H1 (cell line): ENCODE measurements at regions not wholly inside any gene's neighbourhood (a gene's known extent, or its start where the extent isn't known, plus 50 kb on each side); places are given as distances from the start of the nearest gene placed in this dataset.

Source experiments
- CTCF ChIA-PET: fragments of 300-600 bp; sonication (Branson Sonifier 250); formaldehyde crosslinking; loops from one replicate; lab custom pipeline; 2021; ENCODE audit not compliant: partially characterized antibody; lab: Charles Lee
- POLR2A ChIA-PET: fragments of 300-600 bp; sonication (Branson Sonifier 250); formaldehyde crosslinking; loops from one replicate; lab custom pipeline; 2021; ENCODE audit warnings: inconsistent platforms; ENCODE audit not compliant: partially characterized antibody; lab: Charles Lee
- DNase-seq, 2 experiments: peaks; one replicate each; pipeline versions ENCODE4 v3.0.0 to v3.0.0-alpha.2; 2010 to 2022; ENCODE audit warnings: low spot score in 2 of 2, low read depth in 1 of 2, mixed read lengths in 1 of 2
- FAIRE-seq: peaks from 2 replicates; lab custom pipeline; 2011; peaks lifted over from hg19 to GRCh38; lab: Jason Lieb, UNC
- H2AFZ ChIP-seq: 2 replicates; pipeline ENCODE4 v1.8.1; 2012; ENCODE audit warnings: low read length, inconsistent platforms
- H2AK5ac ChIP-seq: 2 replicates; pipeline ENCODE4 v1.6.1; 2013; ENCODE audit warnings: low read depth, low read length
- H2BK120ac ChIP-seq: replicated peaks from 2 replicates; pipeline ENCODE3; 2013; ENCODE audit warnings: low read depth, low read length, inconsistent platforms
- H2BK12ac ChIP-seq: 2 replicates; pipeline ENCODE4 v1.6.1; 2013; ENCODE audit warnings: low read depth, low read length
- H2BK15ac ChIP-seq: 2 replicates; pipeline ENCODE4 v1.6.1; 2013; ENCODE audit warnings: low read length
- H2BK20ac ChIP-seq: 2 replicates; pipeline ENCODE4 v1.6.1; 2013; ENCODE audit warnings: low read length
- H2BK5ac ChIP-seq: 2 replicates; pipeline ENCODE4 v1.6.1; 2013; ENCODE audit warnings: low read depth, low read length
- H3K14ac ChIP-seq: 2 replicates; pipeline ENCODE4 v1.6.1; 2013; ENCODE audit warnings: inconsistent platforms; ENCODE audit not compliant: insufficient read length
- H3K18ac ChIP-seq: 2 replicates; pipeline ENCODE4 v1.6.1; 2013; ENCODE audit warnings: low read length; ENCODE audit errors: extremely low read depth
- H3K23ac ChIP-seq: 2 replicates; pipeline ENCODE4 v1.6.1; 2013; ENCODE audit warnings: inconsistent platforms; ENCODE audit not compliant: insufficient read length
- H3K23me2 ChIP-seq: 2 replicates; pipeline ENCODE4 v1.6.1; 2013; ENCODE audit warnings: low read depth, low read length
- H3K27ac ChIP-seq: 2 replicates; pipeline ENCODE4 v1.6.1; 2011; ENCODE audit warnings: low read depth, low read length, inconsistent platforms
- H3K27me3 ChIP-seq, 4 experiments: replicated peaks in 1 of 4; 1 replicate in 1 of 4; 2 replicates in 3 of 4; pipeline versions ENCODE4 v1.6.1 to v1.8.1; 2011 to 2013; ENCODE audit warnings: low read length in 3 of 4, mild to moderate bottlenecking in 3 of 4, inconsistent platforms in 2 of 4, mixed read lengths in 2 of 4, moderate library complexity in 1 of 4; ENCODE audit not compliant: control insufficient read depth in 3 of 4, insufficient read depth in 3 of 4; ENCODE audit errors: extremely low read depth in 1 of 4
- H3K36me3 ChIP-seq, 4 experiments: 2 replicates each; pipeline versions ENCODE4 v1.6.1 to v1.8.1; 2011 to 2013; ENCODE audit warnings: mild to moderate bottlenecking in 4 of 4, low read length in 3 of 4, moderate library complexity in 2 of 4, control low read depth in 1 of 4, inconsistent platforms in 1 of 4; ENCODE audit not compliant: insufficient read depth in 4 of 4, control insufficient read depth in 2 of 4
- H3K4ac ChIP-seq: replicated peaks from 2 replicates; pipeline ENCODE3; 2013; ENCODE audit warnings: low read length, low read depth, mixed read lengths, inconsistent platforms; ENCODE audit not compliant: insufficient read length
- H3K4me1 ChIP-seq, 4 experiments: replicated peaks in 1 of 4; 1 replicate in 1 of 4; 2 replicates in 3 of 4; pipeline versions ENCODE4 v1.6.1 to v1.8.1; 2011 to 2013; ENCODE audit warnings: low read length in 3 of 4, inconsistent platforms in 2 of 4, mixed read lengths in 1 of 4; ENCODE audit not compliant: insufficient read depth in 4 of 4, control insufficient read depth in 3 of 4
- H3K4me2 ChIP-seq, 2 experiments: 2 replicates each; pipeline versions ENCODE4 v1.6.1 to v1.8.1; 2011 to 2013; ENCODE audit warnings: low read depth in 2 of 2, low read length in 2 of 2, control low read depth in 1 of 2, inconsistent platforms in 1 of 2, mild to moderate bottlenecking in 1 of 2; ENCODE audit not compliant: insufficient read depth in 1 of 2
- H3K4me3 ChIP-seq, 4 experiments: fragments of 200-600, 300-600 bp in 1 of 4; sonication (generic), shearing (Covaris generic), sonication (Bioruptor Twin) in 1 of 4; 2 replicates each; pipeline versions ENCODE4 v1.5.1 to v1.8.1; 2011 to 2016; ENCODE audit warnings: low read length in 4 of 4, low read depth in 3 of 4, control low read depth in 2 of 4, inconsistent platforms in 2 of 4, mild to moderate bottlenecking in 2 of 4, mixed read lengths in 1 of 4, moderate library complexity in 1 of 4; ENCODE audit not compliant: insufficient read depth in 2 of 4; ENCODE audit errors: extremely low read depth in 1 of 4
- H3K56ac ChIP-seq: replicated peaks from 2 replicates; pipeline ENCODE3; 2013; ENCODE audit warnings: low read depth, mild to moderate bottlenecking, mixed read lengths, low read length, inconsistent platforms; ENCODE audit not compliant: insufficient read length
- H3K79me1 ChIP-seq: 2 replicates; pipeline ENCODE4 v1.6.1; 2013; ENCODE audit warnings: low read depth, low read length, control low read depth
- H3K79me2 ChIP-seq, 2 experiments: 2 replicates each; pipeline versions ENCODE4 v1.6.1 to v1.8.1; 2012 to 2013; ENCODE audit warnings: low read length in 2 of 2, mild to moderate bottlenecking in 2 of 2, inconsistent platforms in 1 of 2; ENCODE audit not compliant: insufficient read depth in 2 of 2, control insufficient read depth in 1 of 2
- H3K9ac ChIP-seq, 4 experiments: replicated peaks in 1 of 4; 1 replicate in 1 of 4; 2 replicates in 3 of 4; pipeline versions ENCODE4 v1.6.1 to v1.8.1; 2011 to 2013; ENCODE audit warnings: low read depth in 3 of 4, low read length in 3 of 4, control low read depth in 2 of 4, mild to moderate bottlenecking in 2 of 4, moderate library complexity in 2 of 4, inconsistent platforms in 1 of 4; ENCODE audit errors: extremely low read depth in 1 of 4
- H3K9me3 ChIP-seq, 2 experiments: 2 replicates each; pipeline versions ENCODE4 v1.6.1 to v1.8.1; 2012 to 2013; ENCODE audit warnings: mild to moderate bottlenecking in 2 of 2, moderate library complexity in 2 of 2, control low read depth in 1 of 2, inconsistent platforms in 1 of 2, low read depth in 1 of 2, low read length in 1 of 2, mixed read lengths in 1 of 2; ENCODE audit not compliant: insufficient read depth in 2 of 2
- H4K20me1 ChIP-seq, 2 experiments: replicated peaks in 1 of 2; 2 replicates each; pipeline versions ENCODE3 to v1.8.1; 2011 to 2013; ENCODE audit warnings: inconsistent platforms in 2 of 2, low read length in 2 of 2, mild to moderate bottlenecking in 1 of 2; ENCODE audit not compliant: insufficient read depth in 2 of 2, control insufficient read depth in 1 of 2
- H4K5ac ChIP-seq: 2 replicates; pipeline ENCODE4 v1.6.1; 2013; ENCODE audit warnings: low read length, low read depth, mixed read lengths, inconsistent platforms; ENCODE audit not compliant: insufficient read length
- H4K8ac ChIP-seq: 2 replicates; pipeline ENCODE4 v1.8.0; 2013; ENCODE audit warnings: mild to moderate bottlenecking, moderate library complexity, low read length, inconsistent platforms; ENCODE audit not compliant: insufficient read depth; ENCODE audit errors: extremely low read depth
- H4K91ac ChIP-seq: replicated peaks from 2 replicates; pipeline ENCODE3; 2013; ENCODE audit warnings: low read length, mixed read lengths, inconsistent platforms; ENCODE audit not compliant: insufficient read length
- BCL11A ChIP-seq, 2 experiments: IDR thresholded peaks; one replicate each; pipeline ENCODE4 v1.6.1; 2011; ENCODE audit warnings: low read depth in 2 of 2, low read length in 2 of 2, mild to moderate bottlenecking in 2 of 2
- CTBP2 ChIP-seq: IDR thresholded peaks from 2 replicates; pipeline ENCODE4 v1.7.0; 2011; ENCODE audit warnings: borderline replicate concordance, mild to moderate bottlenecking, moderate library complexity, mixed read lengths, low read length; ENCODE audit not compliant: insufficient read depth, insufficient read length
- EZH2 ChIP-seq: fragments of 200-600 bp; sonication (generic); IDR thresholded peaks from 2 replicates; pipeline ENCODE4 v1.7.1; 2012; ENCODE audit warnings: low read depth, mild to moderate bottlenecking, moderate library complexity, low read length, inconsistent platforms; ENCODE audit not compliant: severe bottlenecking
- HDAC2 ChIP-seq, 2 experiments: fragments of 300-600 bp in 1 of 2; sonication (generic) in 1 of 2; IDR thresholded peaks; 2 replicates each; pipeline ENCODE4 v1.6.1; 2011 to 2012; ENCODE audit warnings: low read depth in 2 of 2, low read length in 2 of 2, mild to moderate bottlenecking in 2 of 2, moderate library complexity in 2 of 2, borderline replicate concordance in 1 of 2, inconsistent platforms in 1 of 2
- JUND ChIP-seq: IDR thresholded peaks from 2 replicates; pipeline ENCODE4 v1.6.1; 2011; ENCODE audit warnings: mild to moderate bottlenecking, improper control_type of control experiment, low read length
- KDM1A ChIP-seq: fragments of 200-600, 300-600 bp; sonication (generic); IDR thresholded peaks from 2 replicates; pipeline ENCODE4 v1.7.1; 2016; ENCODE audit warnings: mild to moderate bottlenecking, low read length, borderline replicate concordance
- PHF8 ChIP-seq: fragments of 200-600 bp; sonication (generic); conservative IDR thresholded peaks from 2 replicates; pipeline ENCODE4 v1.7.1; 2012; ENCODE audit warnings: low read depth, mild to moderate bottlenecking, inconsistent platforms, low read length, moderate library complexity
- POLR2AphosphoS5 ChIP-seq: IDR thresholded peaks from 2 replicates; pipeline ENCODE4 v1.6.1; 2011; ENCODE audit warnings: low read depth, low read length
- RNF2 ChIP-seq: fragments of 200-900, 300-1000 bp; sonication (generic); IDR thresholded peaks from 2 replicates; pipeline ENCODE4 v1.7.1; 2016; ENCODE audit warnings: borderline replicate concordance, low read depth, mild to moderate bottlenecking, antibody characterized with exemption, low read length; ENCODE audit not compliant: poor library complexity, severe bottlenecking; ENCODE audit errors: missing control alignments
- SIRT6 ChIP-seq: IDR thresholded peaks from one replicate; pipeline ENCODE4 v1.7.1; 2012; ENCODE audit warnings: low read length, inconsistent platforms
- SP1 ChIP-seq: IDR thresholded peaks from 2 replicates; pipeline ENCODE4 v1.6.1; 2011; ENCODE audit warnings: low read depth, low read length
- TAF7 ChIP-seq: optimal IDR thresholded peaks from 2 replicates; pipeline ENCODE3; 2011; ENCODE audit warnings: low read depth, mild to moderate bottlenecking, inconsistent platforms, low read length, moderate library complexity, borderline replicate concordance
- WGBS, 2 experiments: shearing (Covaris generic) in 1 of 2; methylation state at CpG; one replicate each; pipeline versions ENCODE4 v1.1.6 to v1.1.7; 2013 to 2015; ENCODE audit warnings: low lambda C conversion rate in 2 of 2, mixed read lengths in 2 of 2, inconsistent platforms in 1 of 2, low coverage in 1 of 2, missing lambda C conversion rate in 1 of 2; ENCODE audit not compliant: insufficient replicate concordance in 2 of 2, insufficient coverage in 1 of 2, insufficient read length in 1 of 2; ENCODE audit errors: extremely low coverage in 1 of 2, missing lambda C conversion rate in 1 of 2; 5-methylcytosine and 5-hydroxymethylcytosine counted together
- TF ChIP-seq, protein P1 (sequence below): IDR thresholded peaks from 2 replicates; pipeline ENCODE4 v1.6.1; 2011; ENCODE audit warnings: low read length, improper control_type of control experiment

DNA sequence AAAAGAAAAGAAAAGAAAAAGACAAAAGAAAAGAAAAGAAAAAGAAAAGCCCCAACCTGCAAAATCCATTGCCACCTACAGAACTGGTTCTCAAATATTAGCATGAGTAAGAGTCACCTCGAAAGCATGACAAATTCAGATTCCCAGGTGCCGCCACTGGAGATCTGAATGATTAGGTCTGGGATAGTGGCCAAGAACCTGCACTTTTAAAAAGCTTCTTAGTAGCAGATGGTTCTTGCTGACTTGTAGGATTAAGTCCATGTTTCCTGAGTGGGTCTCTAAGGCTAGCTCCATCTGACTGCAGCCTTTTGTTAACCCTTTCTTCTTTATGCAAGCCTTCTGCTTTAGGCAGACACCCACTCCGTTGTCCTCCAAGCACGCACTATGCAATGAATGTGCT is 178.5 kb upstream of the CDH18 start:
- no peak overlapping the region for H3K14ac ChIP-seq
- FAIRE-seq (no peak), DNase-seq (no peak)
- POLR2A ChIA-PET: no interaction called here
- no peaks in the 10 kb centered on the region for H3K27me3 ChIP-seq
- no peak overlapping the region for H3K23ac ChIP-seq
- 0 out of 2 replicates have a peak overlapping the region, but pooled peaks have one; percentile 44 for H2AFZ ChIP-seq
- no peaks in the 10 kb centered on the region for H3K9me3 ChIP-seq
- no peak overlapping the region for H2BK20ac ChIP-seq
- no peak overlapping the region for H3K4me2 ChIP-seq
- no peaks in the 10 kb centered on the region for H3K23me2 ChIP-seq
- H2BK15ac ChIP-seq: no peak overlapping the region
- no peaks in the 10 kb centered on the region for H3K79me1 ChIP-seq
- H2BK12ac ChIP-seq: no peak overlapping the region
- no peak overlapping the region for H3K27ac ChIP-seq
- no peak overlapping the region for H3K4ac ChIP-seq
- no peaks in the 10 kb centered on the region for H3K4me1 ChIP-seq
- no peak overlapping the region for H3K56ac ChIP-seq
- H4K91ac ChIP-seq: no peak overlapping the region
- no peak overlapping the region for H4K5ac ChIP-seq
- CTCF ChIA-PET: interaction anchor here (1.2 kb wide), 1 partner anchor 304 kb away, joined by 3 read pairs; no protein-coding TSS in a partner anchor
- no peaks in the 10 kb centered on the region for H3K79me2 ChIP-seq
- no peak overlapping the region for H2BK120ac ChIP-seq
- H3K18ac ChIP-seq: no peak overlapping the region
- no peaks in the 10 kb centered on the region for H3K36me3 ChIP-seq
- H2BK5ac ChIP-seq: no peak overlapping the region
- no peak overlapping the region for H3K9ac ChIP-seq
- 92% methylated on average over 4 of the region's 4 CpGs; no CpG with 5 or more reads in 1 of the 2 experiments for WGBS, 2 experiments
- H2AK5ac ChIP-seq: no peak overlapping the region
- H4K20me1 ChIP-seq: no peaks in the 10 kb centered on the region
- H3K4me3 ChIP-seq: no peak overlapping the region
- no peak overlapping the region for H4K8ac ChIP-seq
- no peak for TF ChIP-seq TAF7
- no peak for TF ChIP-seq BCL11A (IDR thresholded peaks at IDR 0.05; ENCODE audit: low read depth in 2 of 2, low read length in 2 of 2)
- TF ChIP-seq EZH2: no peak
- TF ChIP-seq CTBP2: no peak
- no peak for TF ChIP-seq RNF2
- TF ChIP-seq SP1: no peak
- TF ChIP-seq HDAC2 (IDR thresholded peaks at IDR 0.05; ENCODE audit: borderline replicate concordance in 1 of 2, low read depth in 2 of 2, low read length in 2 of 2): no peak
- TF ChIP-seq SIRT6: no peak
- TF ChIP-seq, protein P1, sequence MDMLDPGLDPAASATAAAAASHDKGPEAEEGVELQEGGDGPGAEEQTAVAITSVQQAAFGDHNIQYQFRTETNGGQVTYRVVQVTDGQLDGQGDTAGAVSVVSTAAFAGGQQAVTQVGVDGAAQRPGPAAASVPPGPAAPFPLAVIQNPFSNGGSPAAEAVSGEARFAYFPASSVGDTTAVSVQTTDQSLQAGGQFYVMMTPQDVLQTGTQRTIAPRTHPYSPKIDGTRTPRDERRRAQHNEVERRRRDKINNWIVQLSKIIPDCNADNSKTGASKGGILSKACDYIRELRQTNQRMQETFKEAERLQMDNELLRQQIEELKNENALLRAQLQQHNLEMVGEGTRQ: no peak
- no peak for TF ChIP-seq PHF8
- no peak for TF ChIP-seq JUND
- no peak for TF ChIP-seq KDM1A
- TF ChIP-seq POLR2AphosphoS5: no peak
